ENCODE measurements at regions not wholly inside any gene's neighbourhood (a gene's known extent, or its start where the extent isn't known, plus 50 kb on each side); places are given as distances from the start of the nearest gene placed in this dataset.

DNA sequence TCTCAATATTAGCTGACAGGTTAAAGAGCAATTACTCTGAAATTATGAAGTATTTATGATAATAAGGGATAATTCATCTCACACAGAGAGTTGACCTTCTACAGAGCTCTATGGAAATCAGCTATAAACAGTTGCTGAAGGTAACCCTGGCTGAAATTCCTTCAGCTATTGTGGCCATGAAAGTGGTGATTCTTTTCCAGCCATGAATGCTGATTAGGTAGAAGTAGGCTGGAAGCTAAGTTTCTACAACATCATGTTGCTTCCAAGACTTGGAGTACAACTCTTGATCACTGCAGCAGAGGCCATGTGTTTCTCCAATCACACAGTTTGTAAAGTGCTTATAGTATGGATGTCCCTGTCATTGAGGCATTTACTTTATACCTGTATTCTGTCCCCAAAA is 2128.9 kb downstream of the MRPL39 start:
- no peak overlapping the region for H3K27ac ChIP-seq (replicated peaks)
- no peak overlapping the region for H3K4me3 ChIP-seq
- TF ChIP-seq, protein P1, sequence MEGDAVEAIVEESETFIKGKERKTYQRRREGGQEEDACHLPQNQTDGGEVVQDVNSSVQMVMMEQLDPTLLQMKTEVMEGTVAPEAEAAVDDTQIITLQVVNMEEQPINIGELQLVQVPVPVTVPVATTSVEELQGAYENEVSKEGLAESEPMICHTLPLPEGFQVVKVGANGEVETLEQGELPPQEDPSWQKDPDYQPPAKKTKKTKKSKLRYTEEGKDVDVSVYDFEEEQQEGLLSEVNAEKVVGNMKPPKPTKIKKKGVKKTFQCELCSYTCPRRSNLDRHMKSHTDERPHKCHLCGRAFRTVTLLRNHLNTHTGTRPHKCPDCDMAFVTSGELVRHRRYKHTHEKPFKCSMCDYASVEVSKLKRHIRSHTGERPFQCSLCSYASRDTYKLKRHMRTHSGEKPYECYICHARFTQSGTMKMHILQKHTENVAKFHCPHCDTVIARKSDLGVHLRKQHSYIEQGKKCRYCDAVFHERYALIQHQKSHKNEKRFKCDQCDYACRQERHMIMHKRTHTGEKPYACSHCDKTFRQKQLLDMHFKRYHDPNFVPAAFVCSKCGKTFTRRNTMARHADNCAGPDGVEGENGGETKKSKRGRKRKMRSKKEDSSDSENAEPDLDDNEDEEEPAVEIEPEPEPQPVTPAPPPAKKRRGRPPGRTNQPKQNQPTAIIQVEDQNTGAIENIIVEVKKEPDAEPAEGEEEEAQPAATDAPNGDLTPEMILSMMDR (IDR thresholded peaks at IDR 0.05; ENCODE audit: borderline replicate concordance) = no peak
- no peak for DNase-seq
- H3K27me3 ChIP-seq (ENCODE audit: low read depth) = no peaks in the 10 kb centered on the region
- H3K36me3 ChIP-seq = no peaks in the 10 kb centered on the region
- intact Hi-C loops (cut with micrococcal nuclease) = no loop called here
- peaks cover 6% of the 10 kb centered on the region for H3K9me3 ChIP-seq (replicated peaks)
- H3K4me1 ChIP-seq = no peaks in the 10 kb centered on the region

DNA sequence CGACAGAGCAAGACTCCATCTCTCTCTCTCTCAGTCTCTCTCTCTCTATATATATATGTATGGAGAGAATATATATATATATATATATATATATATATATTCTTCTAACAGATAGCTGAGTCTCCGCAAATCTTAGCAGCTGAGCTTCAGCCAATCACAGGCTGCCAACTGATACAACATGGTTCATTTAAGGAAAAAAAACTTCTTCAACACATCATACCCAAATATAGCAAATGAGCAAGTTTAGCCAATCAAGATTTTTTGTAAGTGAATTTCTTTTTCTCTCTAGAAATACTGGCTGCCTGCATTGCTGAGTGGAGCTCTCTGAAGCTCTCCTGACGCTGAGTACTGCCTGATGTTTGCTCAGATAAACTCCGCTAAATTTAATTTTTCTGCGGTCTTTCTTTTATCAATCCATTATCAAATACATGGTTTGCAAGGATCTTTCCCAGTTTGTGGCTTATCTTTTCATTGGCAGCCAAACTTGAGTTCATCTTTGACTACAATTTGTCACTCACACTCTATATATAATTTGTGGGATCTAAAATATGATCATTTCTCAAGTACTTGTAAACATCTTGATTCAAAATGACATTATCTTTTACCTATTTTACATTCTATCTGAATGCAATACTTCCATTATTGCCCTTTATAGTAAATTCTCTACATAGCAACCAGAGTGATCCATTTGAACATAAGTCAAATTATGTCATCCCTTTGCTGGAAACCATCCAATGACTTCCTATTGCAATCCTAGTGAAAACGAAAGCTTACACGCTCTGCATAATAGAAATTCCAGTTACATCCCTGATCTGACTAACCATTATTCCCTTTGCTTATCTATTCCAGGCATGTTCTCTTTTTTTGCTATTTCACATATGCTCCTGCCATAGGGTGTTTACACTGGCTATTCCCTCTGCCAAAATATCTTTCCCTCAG is 2131.7 kb downstream of the MRPL39 start:
- TF ChIP-seq, protein P1 (IDR thresholded peaks at IDR 0.05; ENCODE audit: borderline replicate concordance) = no peak
- H3K27me3 ChIP-seq (ENCODE audit: low read depth) = no peaks in the 10 kb centered on the region
- no peak overlapping the region for H3K27ac ChIP-seq (replicated peaks)
- H3K36me3 ChIP-seq = no peaks in the 10 kb centered on the region
- intact Hi-C loops (cut with micrococcal nuclease) = no loop called here
- H3K9me3 ChIP-seq (replicated peaks) = no peaks in the 10 kb centered on the region
- no peaks in the 10 kb centered on the region for H3K4me1 ChIP-seq
- H3K4me3 ChIP-seq = no peak overlapping the region
- DNase-seq = no peak

DNA sequence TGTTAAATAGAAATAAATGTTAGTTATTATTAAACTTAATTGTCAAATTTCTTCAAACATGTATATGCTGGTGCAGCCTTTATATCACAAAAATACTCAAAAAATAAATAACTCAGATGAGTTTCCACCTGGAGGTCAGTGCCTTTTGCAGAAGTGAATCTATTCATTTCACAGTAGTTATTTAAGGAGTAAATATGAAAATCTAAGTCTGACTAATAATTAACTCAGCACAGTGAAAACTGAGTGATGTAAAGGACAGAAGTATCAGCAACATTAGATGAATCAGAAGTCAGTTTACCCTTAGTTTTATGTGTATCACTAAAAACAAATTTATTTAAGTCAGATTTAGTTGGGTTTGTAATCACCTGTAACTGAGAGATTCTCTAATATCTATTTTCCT is 2135.4 kb downstream of the MRPL39 start:
- intact Hi-C loops (cut with micrococcal nuclease) = no loop called here
- Histone ChIP-seq H3K4me3 (no peak overlapping the region), H3K27ac (replicated peaks) (no peak overlapping the region), H3K36me3 (no peaks in the 10 kb centered on the region), H3K9me3 (replicated peaks) (no peaks in the 10 kb centered on the region), H3K4me1 (no peaks in the 10 kb centered on the region), H3K27me3 (ENCODE audit: low read depth) (no peaks in the 10 kb centered on the region)
- TF ChIP-seq, protein P1 (IDR thresholded peaks at IDR 0.05; ENCODE audit: borderline replicate concordance) = no peak
- DNase-seq = no peak

DNA sequence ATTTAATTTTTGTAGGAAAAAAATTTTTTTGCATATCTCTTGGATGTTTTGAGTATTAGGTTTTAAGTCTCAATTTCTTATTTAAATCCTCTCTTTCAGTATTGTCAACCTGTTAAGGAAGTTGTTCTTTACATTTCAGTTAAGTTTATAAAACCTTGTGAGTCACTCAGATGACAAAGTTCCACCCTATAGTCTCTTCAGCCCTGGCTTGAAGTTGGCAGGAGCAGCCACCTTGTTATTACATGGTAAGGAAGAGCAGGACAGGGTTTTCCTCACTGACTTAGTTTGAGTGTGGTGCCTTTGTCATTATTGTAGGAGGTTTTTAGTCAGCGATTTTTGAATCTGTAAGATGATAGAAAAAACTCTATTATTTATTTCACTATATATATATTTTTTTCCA is 2143.9 kb downstream of the MRPL39 start:
- no peak for DNase-seq
- intact Hi-C loops (cut with micrococcal nuclease) = no loop called here
- TF ChIP-seq, protein P1 (IDR thresholded peaks at IDR 0.05; ENCODE audit: borderline replicate concordance) = no peak

DNA sequence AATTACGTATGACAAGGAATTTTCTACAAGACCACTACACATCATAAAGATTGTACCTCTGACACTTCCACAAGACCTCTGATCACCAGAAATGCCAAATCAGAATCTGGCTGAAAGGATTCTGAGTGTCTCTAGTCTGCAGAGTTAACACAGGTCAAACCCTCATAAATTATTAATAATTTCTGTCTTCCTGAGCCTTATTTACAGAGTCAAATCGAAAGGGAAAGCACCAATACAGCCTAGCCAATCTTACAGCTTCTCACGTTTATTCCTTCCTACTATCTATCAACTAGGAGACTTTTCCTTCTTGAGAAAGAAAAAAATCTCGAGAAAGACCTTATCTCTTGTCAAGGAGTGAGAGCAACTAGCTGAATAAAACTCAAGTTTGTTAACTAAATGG is 2151.6 kb downstream of the MRPL39 start:
- Histone ChIP-seq H3K27me3 (ENCODE audit: low read depth) (no peaks in the 10 kb centered on the region), H3K36me3 (no peaks in the 10 kb centered on the region), H3K4me1 (no peaks in the 10 kb centered on the region), H3K27ac (replicated peaks) (no peak overlapping the region), H3K9me3 (replicated peaks) (no peaks in the 10 kb centered on the region), H3K4me3 (no peak overlapping the region)
- TF ChIP-seq, protein P1 (IDR thresholded peaks at IDR 0.05; ENCODE audit: borderline replicate concordance) = no peak
- intact Hi-C loops (cut with micrococcal nuclease) = no loop called here
- no peak for DNase-seq

More for the DNA sequence above, 2143.9 kb downstream of the MRPL39 start:
- Histone ChIP-seq H3K36me3 (no peaks in the 10 kb centered on the region), H3K27ac (replicated peaks) (no peak overlapping the region), H3K4me1 (no peaks in the 10 kb centered on the region), H3K27me3 (ENCODE audit: low read depth) (no peaks in the 10 kb centered on the region), H3K9me3 (replicated peaks) (peaks cover 9% of the 10 kb centered on the region), H3K4me3 (no peak overlapping the region)

All from left ventricle myocardium inferior (tissue), 1 donor.